NCI-H1417 (cell line): ENCODE measurements at regions not wholly inside any gene's neighbourhood (a gene's known extent, or its start where the extent isn't known, plus 50 kb on each side); places are given as distances from the start of the nearest gene placed in this dataset.

Experiments
- DNase-seq, 3 experiments: peaks; one replicate each; lab custom pipeline; 2025; lab: John Stamatoyannopoulos, UW

- DNase-seq = peak in 2 of 3 experiments; percentile 50 to 83
These were observed 397.7 kb downstream of the DIPK2A start for GRCh38 chr3:144369129-144369879.

- no peak for DNase-seq
These were observed 403.5 kb downstream of the DIPK2A start for GRCh38 chr3:144375088-144375487.

- DNase-seq = peak in 1 of 3 experiments; percentile 5
These were observed 409.2 kb downstream of the DIPK2A start for GRCh38 chr3:144380849-144381248.

DNA sequence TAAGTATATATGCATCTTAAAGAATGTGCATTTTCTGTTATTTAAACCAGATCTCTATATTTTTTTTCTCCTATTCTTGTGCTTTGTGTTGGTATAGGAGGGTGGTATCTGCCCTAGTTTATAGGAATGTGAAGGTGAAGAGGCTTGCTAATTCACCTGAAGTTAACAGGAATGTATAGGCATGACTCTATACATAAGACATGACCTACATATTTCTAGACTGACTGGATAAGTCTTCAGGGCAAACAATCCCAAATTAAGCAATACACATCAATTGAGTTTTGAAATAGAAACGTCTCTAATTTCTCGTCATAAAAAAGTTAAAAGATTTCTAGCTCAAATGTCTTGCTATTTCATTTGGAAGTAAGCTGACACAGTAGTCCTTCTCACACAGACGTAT lies 410.0 kb downstream of the DIPK2A start:
- DNase-seq = no peak

- DNase-seq = no peak
These were observed 412.8 kb downstream of the DIPK2A start for GRCh38 chr3:144384241-144384979.

- DNase-seq = no peak
These were observed 419.2 kb downstream of the DIPK2A start for GRCh38 chr3:144390786-144391185.

GRCh38 chr3:144391236-144391635 lies 419.6 kb downstream of the DIPK2A start:
- DNase-seq = no peak

GRCh38 chr3:144394032-144394431 lies 422.4 kb downstream of the DIPK2A start:
- DNase-seq = no peak

GRCh38 chr3:144402430-144402829 lies 430.8 kb downstream of the DIPK2A start:
- no peak for DNase-seq

DNA sequence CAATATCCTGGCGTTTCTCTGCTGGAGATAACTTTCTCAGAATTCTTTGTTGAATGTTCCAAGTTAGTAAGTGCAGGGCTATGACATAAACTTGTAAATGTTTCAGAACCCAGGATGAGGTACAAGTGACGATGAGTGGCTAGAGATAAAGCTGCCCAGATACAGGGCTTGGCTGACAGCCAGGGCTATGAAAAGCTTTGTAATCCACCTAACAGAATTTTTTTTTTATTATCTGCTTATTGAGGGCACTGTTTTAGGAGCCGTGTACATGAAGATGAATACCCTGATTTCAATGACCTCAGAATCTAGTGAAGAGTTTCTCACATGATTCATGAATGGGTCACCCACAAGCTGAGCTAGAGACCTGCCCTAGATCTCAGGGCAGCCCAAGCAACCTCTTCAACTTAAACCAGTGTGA lies 431.4 kb downstream of the DIPK2A start:
- DNase-seq = no peak

DNA sequence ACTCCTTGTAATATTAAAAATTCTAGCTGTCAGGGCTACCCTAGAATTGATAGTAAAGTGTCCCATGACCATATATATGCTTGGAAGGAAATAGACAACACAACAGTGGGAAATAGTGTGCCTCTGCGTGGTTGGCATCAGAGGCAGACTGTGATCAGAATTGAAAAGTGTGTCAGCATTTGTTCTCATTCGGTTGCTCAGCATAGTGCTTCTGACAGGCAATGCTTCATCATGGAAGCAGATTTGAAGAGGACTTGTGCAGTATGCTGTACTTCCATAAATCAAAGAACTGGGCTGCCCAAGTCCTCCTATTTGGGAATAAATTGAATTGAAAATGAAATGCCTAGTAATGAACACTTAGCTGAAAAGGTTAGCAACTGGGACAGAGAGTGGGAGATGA lies 435.7 kb downstream of the DIPK2A start:
- DNase-seq = peak in 1 of 3 experiments; percentile 20

- DNase-seq = no peak
These were observed 437.7 kb downstream of the DIPK2A start for GRCh38 chr3:144409319-144409718.

DNA sequence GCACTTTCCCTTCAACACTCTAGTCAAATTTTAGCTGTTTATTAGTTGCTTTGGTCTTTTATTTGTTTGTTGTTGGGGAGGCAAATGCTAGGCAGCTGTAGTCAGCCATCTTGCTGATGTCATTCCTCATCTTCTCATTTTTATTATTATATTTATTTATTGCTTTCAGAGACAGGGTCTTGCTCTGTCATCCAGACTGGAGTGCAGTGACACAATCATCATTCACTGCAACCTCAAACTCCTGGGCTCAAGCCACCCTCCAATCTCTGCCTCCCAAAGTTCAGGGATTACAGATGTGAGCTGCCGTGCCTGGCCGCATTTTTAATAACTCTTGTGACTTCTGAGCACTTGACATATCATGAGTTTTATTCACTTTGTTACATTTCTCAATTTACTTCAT lies 441.4 kb downstream of the DIPK2A start:
- DNase-seq = no peak

DNA sequence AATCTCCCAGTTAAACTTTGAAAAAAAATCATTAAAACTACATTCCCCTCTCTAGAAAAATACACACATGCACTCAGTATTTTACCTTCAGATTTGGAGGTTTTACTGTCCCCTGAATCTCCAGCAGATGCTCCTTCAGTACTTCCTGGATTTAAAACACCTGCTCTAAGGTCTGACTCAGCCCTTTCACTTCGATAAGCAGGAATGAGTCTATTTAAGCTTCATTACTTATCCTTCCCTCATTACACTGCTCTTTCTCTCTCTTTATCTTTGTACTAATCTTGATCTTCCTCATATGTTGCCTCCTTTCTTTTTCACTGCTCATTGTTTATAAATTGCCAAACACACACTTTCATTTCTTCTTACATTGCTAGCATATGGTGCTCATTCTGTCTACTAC lies 443.9 kb downstream of the DIPK2A start:
- no peak for DNase-seq

GRCh38 chr3:144424606-144425005 lies 453.0 kb downstream of the DIPK2A start:
- DNase-seq = no peak

DNA sequence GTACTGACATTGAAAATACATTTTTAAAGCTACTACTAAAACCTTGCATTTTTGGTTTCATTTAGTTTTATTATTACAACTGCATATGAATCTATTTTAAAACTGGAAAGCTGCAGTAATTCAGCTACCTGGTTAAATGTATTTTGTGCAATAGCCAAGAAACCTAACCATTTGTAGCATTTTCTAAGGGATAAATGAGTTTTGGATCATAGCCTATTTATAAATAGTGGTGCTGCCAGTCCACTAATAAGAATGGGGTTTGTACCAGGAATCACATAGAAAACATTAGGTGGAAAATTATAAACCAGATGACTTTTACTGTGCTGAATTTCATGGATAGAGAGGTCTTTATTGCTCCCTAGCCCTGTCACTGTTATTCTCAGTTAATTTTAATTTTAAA lies 454.7 kb downstream of the DIPK2A start:
- no peak for DNase-seq

DNA sequence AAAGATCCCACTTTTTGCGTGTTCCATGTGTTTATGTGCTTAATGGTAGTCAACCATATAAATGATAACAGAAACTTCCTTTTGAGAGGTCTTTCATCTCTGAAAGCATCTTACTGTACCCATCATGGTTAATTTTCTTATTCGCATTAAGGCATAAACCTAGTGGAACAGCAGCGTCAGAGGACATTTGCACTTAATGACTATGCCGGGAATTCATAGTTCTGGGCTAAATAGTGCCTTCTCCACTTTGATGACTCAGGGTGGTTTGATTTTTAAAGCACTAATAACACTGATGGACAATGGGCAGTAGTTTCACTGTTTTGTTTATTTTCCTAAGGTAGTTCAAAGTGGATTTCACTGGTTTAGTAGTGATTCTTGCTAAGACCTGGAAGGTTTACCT lies 455.3 kb downstream of the DIPK2A start:
- DNase-seq = no peak

DNA sequence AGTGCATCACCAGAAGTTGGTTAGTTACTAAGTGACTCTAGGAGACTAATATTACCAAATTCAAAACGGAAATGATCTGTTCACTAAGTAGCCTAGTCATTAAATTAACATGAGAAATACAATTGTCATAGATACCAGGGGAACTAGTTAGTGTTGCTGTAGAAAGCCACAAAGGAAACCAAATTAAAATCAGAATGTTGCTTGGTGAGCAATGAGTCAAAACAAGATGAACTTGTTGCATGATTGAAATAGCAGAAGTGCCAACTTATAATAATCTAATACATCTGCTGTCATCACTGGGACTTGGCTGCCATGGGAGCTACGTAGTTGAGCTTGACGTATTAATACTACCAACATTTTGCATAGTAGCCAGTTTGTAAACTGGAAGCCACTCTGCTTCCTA lies 458.1 kb downstream of the DIPK2A start:
- DNase-seq = no peak

DNA sequence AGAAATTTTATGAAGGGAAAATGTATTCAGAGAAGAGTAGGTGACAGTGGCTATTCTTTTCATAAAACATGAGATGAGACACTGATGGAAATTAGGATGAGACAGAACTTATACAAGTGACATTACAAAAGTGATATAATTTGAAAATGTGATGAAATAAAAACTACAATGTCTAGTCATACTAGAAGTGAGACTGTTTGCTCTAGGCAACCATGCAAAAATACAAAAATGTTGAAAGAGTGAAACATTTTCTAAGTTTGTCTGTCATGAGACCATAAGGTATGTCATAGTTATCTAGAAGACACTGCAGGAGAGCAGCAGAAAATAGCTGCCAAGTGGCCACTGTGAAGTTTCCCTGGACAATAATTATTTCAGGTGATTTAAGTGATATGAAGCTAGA lies 459.5 kb downstream of the DIPK2A start:
- no peak for DNase-seq

DNA sequence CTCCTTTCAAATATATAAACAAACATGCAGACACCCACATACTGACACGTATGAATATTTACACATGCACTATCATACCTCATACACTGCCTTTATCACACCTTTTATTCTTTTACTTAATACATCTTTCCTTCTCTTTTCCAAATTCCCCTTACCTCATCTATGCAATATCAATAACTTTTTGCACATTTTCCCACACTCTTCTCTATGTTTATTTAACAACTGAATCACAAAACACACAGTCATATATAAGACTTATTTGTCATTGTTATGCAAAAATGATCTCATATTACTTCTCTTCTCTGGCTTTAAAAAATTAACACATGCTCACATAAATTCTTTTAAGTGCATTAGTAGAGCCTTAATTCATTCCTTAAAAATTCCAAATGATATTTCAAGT lies 461.4 kb downstream of the DIPK2A start:
- no peak for DNase-seq

DNA sequence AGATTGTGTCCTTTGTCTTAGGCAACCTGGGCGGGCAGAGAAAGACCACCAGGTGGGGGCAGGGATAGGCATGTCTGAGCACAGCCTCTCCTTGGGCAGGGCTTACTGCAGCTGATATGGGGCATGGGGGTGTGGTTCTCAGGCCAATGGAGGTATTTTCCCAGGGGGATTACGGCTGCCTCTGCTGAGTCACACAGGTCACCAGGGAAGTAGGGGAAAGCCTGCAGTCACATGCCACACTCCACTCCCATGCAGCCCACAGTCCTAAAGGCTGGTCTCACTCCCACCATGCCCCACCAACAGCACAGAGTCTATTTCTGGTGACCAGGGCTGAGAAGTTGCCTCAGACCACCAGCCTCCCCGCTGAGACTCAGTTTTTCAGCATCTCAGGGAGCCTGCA lies 466.4 kb downstream of the DIPK2A start:
- no peak for DNase-seq

GRCh38 chr3:144444061-144444460 lies 472.4 kb downstream of the DIPK2A start:
- DNase-seq = no peak

DNA sequence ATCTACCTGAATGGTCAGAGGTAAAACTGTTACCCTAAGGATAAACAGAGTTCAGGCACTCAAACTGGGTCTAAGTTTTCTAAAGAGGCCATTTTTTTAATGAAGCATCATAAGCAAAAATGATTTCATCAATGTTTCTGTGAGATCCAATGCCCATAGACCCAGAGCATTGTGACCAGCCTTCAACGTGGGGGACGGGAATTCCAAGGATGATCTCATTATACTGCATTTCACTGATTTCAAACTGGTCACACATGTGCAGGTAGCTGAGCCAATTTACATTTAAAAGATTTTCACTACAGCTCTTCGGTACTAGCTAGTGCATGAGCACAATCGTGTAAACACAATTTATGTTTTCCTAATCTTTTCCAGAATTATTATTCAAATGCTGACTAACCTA lies 472.9 kb downstream of the DIPK2A start:
- DNase-seq = no peak
